ENCODE measurements at regions not wholly inside any gene's neighbourhood (a gene's known extent, or its start where the extent isn't known, plus 50 kb on each side); places are given as distances from the start of the nearest gene placed in this dataset.

DNA sequence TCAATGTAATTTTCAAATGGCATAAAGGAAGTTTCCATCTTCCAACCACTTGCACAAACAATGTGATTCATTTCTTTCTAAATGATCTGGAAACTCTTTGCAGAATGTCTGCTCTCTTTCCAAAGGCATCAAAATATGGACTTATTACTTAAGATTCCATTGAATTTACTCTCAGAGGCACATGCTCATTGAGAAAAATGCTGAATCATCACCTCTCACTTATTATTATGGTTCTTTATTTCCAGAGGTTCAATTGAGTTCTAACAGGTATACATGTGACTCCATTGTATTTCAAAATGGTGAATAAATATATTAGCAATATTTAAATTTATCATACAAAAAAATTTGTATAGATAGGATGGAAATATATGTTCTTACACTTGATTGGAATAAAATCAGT lies 1140.6 kb downstream of the EFNA5 start:
- no peak for TF ChIP-seq EZH2 (IDR thresholded peaks at IDR 0.05; ENCODE audit: borderline replicate concordance, low read length)
- TF ChIP-seq, protein P1, sequence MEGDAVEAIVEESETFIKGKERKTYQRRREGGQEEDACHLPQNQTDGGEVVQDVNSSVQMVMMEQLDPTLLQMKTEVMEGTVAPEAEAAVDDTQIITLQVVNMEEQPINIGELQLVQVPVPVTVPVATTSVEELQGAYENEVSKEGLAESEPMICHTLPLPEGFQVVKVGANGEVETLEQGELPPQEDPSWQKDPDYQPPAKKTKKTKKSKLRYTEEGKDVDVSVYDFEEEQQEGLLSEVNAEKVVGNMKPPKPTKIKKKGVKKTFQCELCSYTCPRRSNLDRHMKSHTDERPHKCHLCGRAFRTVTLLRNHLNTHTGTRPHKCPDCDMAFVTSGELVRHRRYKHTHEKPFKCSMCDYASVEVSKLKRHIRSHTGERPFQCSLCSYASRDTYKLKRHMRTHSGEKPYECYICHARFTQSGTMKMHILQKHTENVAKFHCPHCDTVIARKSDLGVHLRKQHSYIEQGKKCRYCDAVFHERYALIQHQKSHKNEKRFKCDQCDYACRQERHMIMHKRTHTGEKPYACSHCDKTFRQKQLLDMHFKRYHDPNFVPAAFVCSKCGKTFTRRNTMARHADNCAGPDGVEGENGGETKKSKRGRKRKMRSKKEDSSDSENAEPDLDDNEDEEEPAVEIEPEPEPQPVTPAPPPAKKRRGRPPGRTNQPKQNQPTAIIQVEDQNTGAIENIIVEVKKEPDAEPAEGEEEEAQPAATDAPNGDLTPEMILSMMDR (IDR thresholded peaks at IDR 0.05; ENCODE audit: low read length): no peak
